ENCODE measurements at regions not wholly inside any gene's neighbourhood (a gene's known extent, or its start where the extent isn't known, plus 50 kb on each side); places are given as distances from the start of the nearest gene placed in this dataset.

DNA sequence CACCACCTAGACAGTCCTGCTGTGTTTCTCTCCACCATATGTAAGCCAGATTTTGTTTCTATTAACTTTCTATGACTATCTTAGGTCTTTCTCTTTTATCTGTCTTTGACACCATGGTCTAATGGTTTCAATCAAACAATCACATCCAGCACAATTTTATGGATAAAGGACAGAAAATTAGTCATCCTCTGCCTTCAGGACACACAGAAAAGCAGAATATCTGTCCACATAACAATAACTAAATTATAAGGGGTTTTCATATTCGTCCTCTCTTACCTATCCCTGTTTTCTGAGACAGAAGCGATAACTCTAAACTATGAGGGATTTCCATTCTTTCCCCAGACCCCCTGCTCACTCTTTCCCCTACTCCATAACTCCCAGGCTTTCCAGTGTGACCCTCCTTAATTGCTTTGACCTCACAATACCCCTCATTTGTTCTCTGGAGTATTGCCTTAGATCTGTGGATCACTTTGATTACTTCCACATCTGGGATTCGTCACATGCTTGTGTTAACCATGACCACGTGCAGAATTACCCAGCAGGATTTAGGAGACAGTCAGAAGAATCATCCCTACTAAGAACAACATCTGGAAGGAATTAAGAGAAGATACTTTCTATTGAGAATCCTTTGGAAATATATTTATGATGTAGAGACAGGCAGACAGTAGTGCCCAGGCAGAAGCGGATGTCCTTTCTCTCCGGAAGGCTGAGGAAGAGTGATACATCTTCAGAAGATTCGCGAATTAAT lies 108.2 kb upstream of the GREM2 start:
- TF ChIP-seq, protein P1, sequence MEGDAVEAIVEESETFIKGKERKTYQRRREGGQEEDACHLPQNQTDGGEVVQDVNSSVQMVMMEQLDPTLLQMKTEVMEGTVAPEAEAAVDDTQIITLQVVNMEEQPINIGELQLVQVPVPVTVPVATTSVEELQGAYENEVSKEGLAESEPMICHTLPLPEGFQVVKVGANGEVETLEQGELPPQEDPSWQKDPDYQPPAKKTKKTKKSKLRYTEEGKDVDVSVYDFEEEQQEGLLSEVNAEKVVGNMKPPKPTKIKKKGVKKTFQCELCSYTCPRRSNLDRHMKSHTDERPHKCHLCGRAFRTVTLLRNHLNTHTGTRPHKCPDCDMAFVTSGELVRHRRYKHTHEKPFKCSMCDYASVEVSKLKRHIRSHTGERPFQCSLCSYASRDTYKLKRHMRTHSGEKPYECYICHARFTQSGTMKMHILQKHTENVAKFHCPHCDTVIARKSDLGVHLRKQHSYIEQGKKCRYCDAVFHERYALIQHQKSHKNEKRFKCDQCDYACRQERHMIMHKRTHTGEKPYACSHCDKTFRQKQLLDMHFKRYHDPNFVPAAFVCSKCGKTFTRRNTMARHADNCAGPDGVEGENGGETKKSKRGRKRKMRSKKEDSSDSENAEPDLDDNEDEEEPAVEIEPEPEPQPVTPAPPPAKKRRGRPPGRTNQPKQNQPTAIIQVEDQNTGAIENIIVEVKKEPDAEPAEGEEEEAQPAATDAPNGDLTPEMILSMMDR (conservative IDR thresholded peaks at IDR 0.05; ENCODE audit: low read depth, low read length), result no peak
- TF ChIP-seq EZH2 (IDR thresholded peaks at IDR 0.05; ENCODE audit: low read length, unreplicated experiment) (no peak), EZH2phosphoT487 (IDR thresholded peaks at IDR 0.05; ENCODE audit: borderline replicate concordance, low read length) (no peak)

Data from PC-3 (cell line).